GM21737 (cell line): ENCODE measurements at regions not wholly inside any gene's neighbourhood (a gene's known extent, or its start where the extent isn't known, plus 50 kb on each side); places are given as distances from the start of the nearest gene placed in this dataset.
"Not testable (repeated sequence)": the region's sequence is repeated elsewhere in the genome, so short reads cannot be mapped to it uniquely, and the experiment has no call there.

Experiments used
- ATAC-seq: cut with Tn5 transposase; IDR thresholded peaks from one replicate; pipeline ENCODE4 v1.9.1; 2021; ENCODE audit warnings: mild to moderate bottlenecking, moderate library complexity; ENCODE audit not compliant: unreplicated experiment

- ATAC-seq: no peak
These were observed 168.6 kb upstream of the RFC3 start for GRCh38 chr13:33649212-33649878.

DNA sequence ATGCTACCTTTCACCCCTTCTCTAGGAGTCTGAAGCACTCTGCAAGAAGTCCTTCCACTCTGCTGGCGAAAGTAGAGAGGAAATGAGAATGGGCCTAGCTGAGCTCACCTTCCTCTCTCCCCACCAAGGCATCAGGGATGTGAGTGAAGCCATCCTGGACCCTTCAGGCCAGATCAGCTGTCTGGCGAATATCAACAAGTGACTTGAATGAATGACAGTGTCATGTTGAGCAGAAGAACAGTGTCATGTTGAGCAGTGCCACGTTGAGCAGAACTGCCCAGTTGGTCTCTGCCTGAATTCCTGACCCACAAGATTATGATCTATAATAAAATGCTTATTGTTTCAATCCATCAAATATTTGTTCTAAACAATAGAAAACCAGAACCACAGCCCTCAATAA, 166.2 kb upstream of the RFC3 start:
- no peak for ATAC-seq

DNA sequence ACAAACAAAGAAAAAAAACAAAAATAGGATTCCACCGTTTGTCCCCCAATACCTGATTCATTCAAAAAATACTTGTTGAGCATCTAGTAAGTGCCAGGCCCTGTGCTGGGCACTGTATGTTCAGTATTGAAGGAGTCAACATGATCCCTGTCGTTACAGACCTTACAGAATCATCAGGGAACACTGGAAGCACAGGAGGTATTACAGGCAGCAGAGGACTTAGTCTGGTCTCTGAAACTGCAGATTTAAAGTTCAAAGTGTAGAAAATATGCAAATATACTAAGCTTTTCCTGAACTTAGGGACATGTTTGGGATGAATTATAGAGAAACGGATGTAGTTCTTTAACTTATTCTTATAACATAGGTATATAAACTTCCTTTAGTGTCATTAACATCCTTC, 160.7 kb upstream of the RFC3 start:
- ATAC-seq: no peak

- ATAC-seq: no peak
These were observed 158.5 kb upstream of the RFC3 start for GRCh38 chr13:33659466-33659865.

GRCh38 chr13:33659894-33660293, 158.1 kb upstream of the RFC3 start:
- no peak for ATAC-seq

GRCh38 chr13:33662392-33662791, 155.6 kb upstream of the RFC3 start:
- no peak for ATAC-seq

DNA sequence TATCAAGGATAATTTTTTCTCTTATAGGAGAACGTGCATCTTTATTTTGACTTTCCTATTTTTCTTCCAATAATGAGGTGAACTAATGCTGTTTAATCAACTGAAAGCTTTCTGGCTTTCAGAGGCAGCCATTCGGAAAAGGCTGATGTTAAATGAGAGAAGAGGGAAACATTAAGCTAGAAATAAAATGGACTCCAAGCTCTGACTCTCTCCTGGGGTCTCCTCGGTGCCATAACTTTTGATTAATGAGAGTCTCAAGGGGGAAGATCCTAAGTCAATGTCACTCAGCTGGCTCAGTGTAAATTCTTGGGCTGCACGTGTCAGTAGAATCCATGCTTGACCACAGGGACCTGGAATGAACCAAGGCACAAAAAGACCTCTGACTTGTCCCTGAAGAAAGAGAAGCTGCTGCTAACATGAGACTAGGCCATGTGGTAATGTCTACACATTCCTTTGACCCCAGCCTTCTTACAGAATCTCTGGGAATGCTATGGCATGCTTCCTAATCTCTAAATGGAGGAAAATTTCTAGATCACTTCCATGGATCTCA, 152.2 kb upstream of the RFC3 start:
- no peak for ATAC-seq

DNA sequence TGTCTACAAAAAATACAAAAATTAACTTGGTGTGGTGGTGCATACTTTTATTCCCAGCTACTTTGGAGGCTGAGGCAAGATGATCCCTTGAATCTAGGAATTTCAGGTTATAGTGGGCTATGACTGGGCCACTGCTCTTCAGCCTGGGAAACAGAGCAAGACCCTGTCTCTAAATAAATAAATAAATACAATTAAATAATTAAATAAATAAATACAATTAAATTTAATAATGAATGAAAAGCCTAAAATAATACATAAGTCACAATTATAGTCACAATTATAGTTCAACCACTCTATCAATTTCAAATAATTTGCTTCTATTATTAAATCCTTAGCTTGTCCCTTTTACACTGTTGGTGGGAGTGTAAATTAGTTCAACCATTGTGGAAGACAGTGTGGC, 146.4 kb upstream of the RFC3 start:
- no peak for ATAC-seq

- ATAC-seq: not testable (repeated sequence)
These were observed 145.9 kb upstream of the RFC3 start for GRCh38 chr13:33672022-33672421.

DNA sequence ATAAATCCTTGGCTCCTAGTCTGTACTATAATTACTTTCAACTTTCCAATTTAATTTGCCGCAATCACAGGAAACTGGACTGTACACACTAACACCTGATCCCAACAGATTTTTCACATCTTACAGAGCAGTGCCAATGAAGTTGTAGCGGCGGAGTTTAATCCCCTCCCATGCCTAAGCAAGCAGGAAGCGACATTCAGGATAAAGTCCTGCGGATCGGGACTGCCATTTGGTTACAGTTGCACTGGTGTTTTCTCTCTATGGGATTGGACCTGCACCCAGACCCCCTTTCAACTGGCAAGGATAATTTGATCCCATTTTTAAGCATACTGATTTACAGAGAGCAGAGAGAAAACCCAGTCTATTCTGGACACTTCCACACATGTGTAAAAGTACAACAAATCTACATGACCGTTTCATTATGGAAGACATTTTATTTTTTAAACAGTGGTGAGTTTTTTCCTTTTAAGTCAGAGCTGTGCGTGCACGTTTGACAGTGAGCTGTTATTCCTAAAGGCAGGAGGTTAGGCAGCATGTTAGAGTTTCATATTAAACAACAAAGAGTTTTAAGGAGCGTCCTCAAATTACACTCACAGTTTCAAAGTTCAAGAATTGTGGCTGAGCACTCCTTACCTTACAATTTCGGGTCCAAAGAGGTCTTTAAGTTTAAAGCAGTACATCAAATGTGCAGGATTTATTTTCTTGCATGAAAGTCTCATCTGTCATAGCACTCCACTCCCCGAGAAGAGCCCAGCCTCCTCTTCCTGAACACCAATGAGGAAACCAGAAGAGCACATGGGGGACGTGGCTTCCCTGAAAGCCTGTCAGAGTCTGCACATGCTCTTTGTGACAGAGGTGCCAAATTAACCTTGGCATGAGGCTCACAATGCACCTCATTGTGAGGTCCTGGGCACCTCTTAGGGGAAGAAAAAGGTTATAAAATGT, 141.6 kb upstream of the RFC3 start:
- no peak for ATAC-seq

DNA sequence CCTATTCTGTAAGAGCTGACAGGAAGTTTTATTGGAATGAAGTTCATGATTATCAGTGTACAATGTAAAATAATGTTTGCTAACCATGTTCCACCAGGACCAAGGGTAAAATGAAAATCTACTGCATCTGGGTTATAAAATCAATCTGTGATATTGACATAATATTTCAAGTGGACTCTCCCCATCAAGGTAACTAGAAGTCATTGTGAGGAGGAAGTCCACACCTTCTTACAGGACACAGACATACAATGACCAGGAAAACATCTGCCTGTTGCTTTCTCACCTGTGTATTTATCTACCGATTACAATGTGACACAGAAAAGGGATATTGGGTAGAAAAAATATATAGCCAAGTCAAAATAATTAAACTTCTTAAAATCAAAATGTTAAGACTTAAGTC, 140.7 kb upstream of the RFC3 start:
- no peak for ATAC-seq

GRCh38 chr13:33678084-33678483, 139.9 kb upstream of the RFC3 start:
- no peak for ATAC-seq

- ATAC-seq: peak; percentile 94
These were observed 138.9 kb upstream of the RFC3 start for GRCh38 chr13:33678906-33679657.

DNA sequence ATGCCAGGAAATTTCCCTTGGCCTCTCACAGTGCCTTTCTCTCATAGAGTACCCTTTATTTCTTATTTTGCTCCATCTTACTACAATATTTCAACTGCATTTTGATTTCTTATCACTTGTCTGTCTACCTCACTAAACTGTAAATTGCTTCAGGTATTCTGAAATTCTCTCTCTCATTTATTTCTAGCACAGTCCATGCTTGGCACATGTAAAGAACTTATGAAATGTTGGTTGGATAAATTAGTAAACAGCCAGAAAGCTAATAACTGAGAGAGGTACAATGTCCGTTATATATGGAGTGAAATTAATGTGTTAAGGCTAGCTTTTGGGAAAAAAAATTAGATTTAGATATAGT, 138.3 kb upstream of the RFC3 start:
- no peak for ATAC-seq

GRCh38 chr13:33682020-33682564, 135.9 kb upstream of the RFC3 start:
- ATAC-seq: no peak

DNA sequence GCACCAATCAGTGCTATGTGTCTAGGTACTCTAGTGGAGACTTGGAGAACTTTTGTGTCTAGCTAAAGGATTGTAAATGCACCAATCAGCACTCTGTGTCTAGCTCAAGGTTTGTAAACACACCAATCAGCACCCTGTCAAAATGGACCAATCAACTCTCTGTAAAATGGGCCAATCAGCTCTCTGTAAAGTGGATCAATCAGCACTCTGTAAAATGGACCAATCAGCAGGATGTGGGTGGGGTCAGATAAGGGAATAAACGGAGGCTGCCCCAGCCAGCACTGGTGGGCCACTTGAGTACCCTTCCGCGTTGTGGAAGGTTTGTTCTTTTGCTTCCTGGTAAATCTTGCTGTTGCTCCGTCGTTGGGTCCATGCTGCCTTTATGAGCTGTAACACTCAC, 135.3 kb upstream of the RFC3 start:
- not testable (repeated sequence) for ATAC-seq

DNA sequence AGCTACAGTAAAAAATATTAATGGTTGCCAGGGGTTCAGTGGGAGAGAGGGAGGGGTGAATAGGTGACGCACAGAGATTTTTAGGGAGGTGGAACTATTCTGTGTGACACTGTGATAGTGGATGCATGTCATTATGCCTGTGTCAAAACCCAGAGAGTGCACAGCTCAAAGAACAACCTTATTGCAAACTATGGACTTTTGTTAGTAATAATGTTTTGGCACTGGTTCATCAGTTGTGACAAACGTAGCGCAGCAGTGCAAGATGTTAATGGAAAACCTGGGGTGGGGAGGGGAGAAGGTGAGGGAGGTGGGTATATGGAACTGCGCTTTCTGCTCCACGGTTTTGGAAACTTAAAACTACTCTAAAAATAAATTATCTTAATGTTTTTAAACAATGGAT, 134.6 kb upstream of the RFC3 start:
- ATAC-seq: no peak

- ATAC-seq: no peak
These were observed 133.1 kb upstream of the RFC3 start for GRCh38 chr13:33684874-33685273.

DNA sequence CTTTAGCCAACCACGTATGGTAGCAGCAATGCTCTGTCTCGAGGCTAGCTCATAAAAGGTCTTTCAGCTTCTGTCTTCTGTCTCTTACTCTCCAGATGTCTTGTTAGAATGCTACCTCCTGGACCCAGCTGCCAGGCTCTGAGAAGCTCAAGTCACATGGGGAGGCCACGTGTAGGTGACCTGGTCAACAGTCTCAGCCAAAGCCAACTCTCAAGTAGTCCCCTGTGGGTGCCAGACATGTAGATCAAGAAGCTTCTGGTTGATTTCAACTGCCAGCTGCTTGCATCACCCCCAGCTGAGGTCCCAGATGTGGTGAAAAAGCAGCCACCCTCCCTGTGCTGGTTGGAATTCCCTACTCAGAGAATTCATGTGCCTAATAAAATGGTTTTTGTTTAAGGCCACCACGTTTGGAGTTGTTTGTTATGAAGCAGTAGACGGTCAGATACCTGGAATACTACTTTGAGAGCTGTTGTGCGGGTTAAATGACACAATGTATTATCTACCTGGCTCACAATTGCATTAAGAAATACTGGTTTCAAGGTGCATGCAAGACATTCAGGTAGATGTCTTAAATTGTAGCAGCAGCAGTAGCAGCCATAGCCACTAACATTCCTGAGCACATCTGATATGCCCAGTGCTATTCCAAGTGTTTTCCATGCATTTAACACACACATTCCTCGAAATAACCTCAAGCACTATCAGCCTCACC, 131.0 kb upstream of the RFC3 start:
- ATAC-seq: no peak

DNA sequence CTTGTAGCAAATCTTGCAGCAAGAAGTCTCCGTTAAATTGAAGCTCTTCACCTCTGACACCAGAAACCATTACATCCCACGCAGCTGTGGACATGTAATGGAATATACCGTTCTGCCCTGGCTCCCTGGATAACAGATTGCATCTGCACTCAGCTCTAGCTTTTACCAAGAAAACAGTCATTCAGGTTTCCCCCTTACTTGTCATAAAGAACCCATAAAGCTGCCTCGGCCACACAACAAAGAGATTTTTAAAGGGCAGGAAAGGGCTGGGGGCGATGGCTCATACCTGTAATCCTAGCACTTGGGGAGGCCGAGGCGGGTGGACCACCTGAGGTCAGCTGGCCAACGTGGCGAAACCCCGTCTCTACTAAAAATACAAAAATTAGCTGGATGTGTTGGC, 127.6 kb upstream of the RFC3 start:
- ATAC-seq: no peak
